DOHH2 (cell line): ENCODE measurements at regions not wholly inside any gene's neighbourhood (a gene's known extent, or its start where the extent isn't known, plus 50 kb on each side); places are given as distances from the start of the nearest gene placed in this dataset.

Source experiments
- EZH2phosphoT487 ChIP-seq: fragments of 200-600 bp; sonication (generic); IDR thresholded peaks from 2 replicates; pipeline ENCODE4 v1.6.1; 2017; ENCODE audit warnings: borderline replicate concordance, mild to moderate bottlenecking, antibody characterized with exemption, low read length, moderate library complexity, mixed read lengths
- TF ChIP-seq, protein P1 (sequence below): fragments of 200-600 bp; sonication (generic); IDR thresholded peaks from one replicate; pipeline ENCODE4 v1.5.1; 2014; ENCODE audit warnings: antibody characterized with exemption, mild to moderate bottlenecking, low read depth, low read length; ENCODE audit not compliant: poor library complexity, severe bottlenecking

DNA sequence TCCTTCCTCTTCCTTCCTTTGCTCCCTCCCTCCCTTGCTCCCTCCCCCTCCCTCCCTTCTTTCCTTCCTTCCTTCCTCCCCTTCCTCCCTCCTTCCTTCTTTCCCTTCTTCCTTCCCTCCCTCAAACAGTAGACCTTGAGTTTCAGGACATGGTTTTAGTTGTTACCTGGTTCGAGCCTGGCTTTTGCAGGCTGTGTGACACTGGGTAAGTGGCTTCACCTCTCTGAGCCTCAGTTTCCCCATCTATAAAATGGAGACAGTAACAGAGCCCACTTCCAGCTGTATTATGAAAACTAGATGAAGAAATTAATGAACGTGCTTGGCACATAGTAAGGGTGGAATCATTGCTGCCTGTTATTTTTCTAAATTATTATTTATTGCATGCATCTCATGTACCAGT lies 171.0 kb upstream of the LHX5 start:
- no peak for TF ChIP-seq EZH2phosphoT487
- TF ChIP-seq, protein P1, sequence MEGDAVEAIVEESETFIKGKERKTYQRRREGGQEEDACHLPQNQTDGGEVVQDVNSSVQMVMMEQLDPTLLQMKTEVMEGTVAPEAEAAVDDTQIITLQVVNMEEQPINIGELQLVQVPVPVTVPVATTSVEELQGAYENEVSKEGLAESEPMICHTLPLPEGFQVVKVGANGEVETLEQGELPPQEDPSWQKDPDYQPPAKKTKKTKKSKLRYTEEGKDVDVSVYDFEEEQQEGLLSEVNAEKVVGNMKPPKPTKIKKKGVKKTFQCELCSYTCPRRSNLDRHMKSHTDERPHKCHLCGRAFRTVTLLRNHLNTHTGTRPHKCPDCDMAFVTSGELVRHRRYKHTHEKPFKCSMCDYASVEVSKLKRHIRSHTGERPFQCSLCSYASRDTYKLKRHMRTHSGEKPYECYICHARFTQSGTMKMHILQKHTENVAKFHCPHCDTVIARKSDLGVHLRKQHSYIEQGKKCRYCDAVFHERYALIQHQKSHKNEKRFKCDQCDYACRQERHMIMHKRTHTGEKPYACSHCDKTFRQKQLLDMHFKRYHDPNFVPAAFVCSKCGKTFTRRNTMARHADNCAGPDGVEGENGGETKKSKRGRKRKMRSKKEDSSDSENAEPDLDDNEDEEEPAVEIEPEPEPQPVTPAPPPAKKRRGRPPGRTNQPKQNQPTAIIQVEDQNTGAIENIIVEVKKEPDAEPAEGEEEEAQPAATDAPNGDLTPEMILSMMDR: no peak
